Cardiac fibroblast (primary cell): ENCODE measurements at regions not wholly inside any gene's neighbourhood (a gene's known extent, or its start where the extent isn't known, plus 50 kb on each side); places are given as distances from the start of the nearest gene placed in this dataset.

Experiments
- DNase-seq, 2 donors: peaks; one replicate each; pipeline versions ENCODE4 v3.0.0 to v3.0.0-alpha.2; 2010; ENCODE audit warnings: low read depth in 2 of 2
- H3K4me3 ChIP-seq, 2 donors: replicated peaks in 1 of 2; 1 replicate in 1 of 2; 2 replicates in 1 of 2; pipeline ENCODE4 v1.5.1; 2011; ENCODE audit warnings: low read depth in 2 of 2, low read length in 2 of 2, mild to moderate bottlenecking in 2 of 2, moderate library complexity in 1 of 2
- TF ChIP-seq, protein P1 (sequence below): IDR thresholded peaks from one replicate; pipeline ENCODE4 v1.5.1; 2011; ENCODE audit warnings: low read depth, mild to moderate bottlenecking, low read length, inconsistent platforms

- H3K4me3 ChIP-seq = no peak overlapping the region
- no peak for DNase-seq
- TF ChIP-seq, protein P1, sequence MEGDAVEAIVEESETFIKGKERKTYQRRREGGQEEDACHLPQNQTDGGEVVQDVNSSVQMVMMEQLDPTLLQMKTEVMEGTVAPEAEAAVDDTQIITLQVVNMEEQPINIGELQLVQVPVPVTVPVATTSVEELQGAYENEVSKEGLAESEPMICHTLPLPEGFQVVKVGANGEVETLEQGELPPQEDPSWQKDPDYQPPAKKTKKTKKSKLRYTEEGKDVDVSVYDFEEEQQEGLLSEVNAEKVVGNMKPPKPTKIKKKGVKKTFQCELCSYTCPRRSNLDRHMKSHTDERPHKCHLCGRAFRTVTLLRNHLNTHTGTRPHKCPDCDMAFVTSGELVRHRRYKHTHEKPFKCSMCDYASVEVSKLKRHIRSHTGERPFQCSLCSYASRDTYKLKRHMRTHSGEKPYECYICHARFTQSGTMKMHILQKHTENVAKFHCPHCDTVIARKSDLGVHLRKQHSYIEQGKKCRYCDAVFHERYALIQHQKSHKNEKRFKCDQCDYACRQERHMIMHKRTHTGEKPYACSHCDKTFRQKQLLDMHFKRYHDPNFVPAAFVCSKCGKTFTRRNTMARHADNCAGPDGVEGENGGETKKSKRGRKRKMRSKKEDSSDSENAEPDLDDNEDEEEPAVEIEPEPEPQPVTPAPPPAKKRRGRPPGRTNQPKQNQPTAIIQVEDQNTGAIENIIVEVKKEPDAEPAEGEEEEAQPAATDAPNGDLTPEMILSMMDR = no peak
Measured at GRCh38 chr7:69411466-69411865, 186.8 kb upstream of the AUTS2 start.

- no peak overlapping the region for H3K4me3 ChIP-seq
- TF ChIP-seq, protein P1 = no peak
- DNase-seq = peak in 1 of 2 donors; percentile 1
Measured at GRCh38 chr7:69412331-69413146, 185.7 kb upstream of the AUTS2 start.

DNA sequence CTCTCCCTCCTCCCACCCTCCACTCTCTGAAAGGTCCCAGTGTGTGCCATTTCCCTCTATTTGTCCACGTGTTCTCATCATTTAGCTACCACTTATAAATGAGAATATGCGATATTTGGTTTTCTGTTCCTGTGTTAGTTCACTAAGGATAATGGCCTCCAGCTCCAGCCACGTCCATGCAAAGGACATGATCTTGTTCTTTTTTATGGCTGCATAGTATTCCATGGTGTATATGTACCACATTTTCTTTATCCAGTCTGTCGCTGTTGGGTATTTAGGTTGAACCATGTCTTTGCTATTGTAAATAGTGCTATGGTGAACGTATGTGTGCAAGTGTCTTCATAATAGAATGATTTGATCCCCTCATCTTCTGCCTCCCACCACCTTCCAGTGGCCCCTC is 183.7 kb upstream of the AUTS2 start:
- TF ChIP-seq, protein P1 = no peak
- DNase-seq = no peak

GRCh38 chr7:69418869-69419670 is 179.2 kb upstream of the AUTS2 start:
- DNase-seq = no peak
- no peak overlapping the region for H3K4me3 ChIP-seq
- TF ChIP-seq, protein P1 = no peak

More for the DNA sequence above, 183.7 kb upstream of the AUTS2 start:
- no peak overlapping the region for H3K4me3 ChIP-seq

- DNase-seq = no peak
- no peak overlapping the region for H3K4me3 ChIP-seq
- TF ChIP-seq, protein P1 = no peak
Measured at GRCh38 chr7:69419934-69420333, 178.3 kb upstream of the AUTS2 start.

- no peak overlapping the region for H3K4me3 ChIP-seq
- DNase-seq = no peak
- TF ChIP-seq, protein P1 = no peak
Measured at GRCh38 chr7:69422574-69422985, 175.7 kb upstream of the AUTS2 start.
